H1 (cell line): ENCODE measurements at regions not wholly inside any gene's neighbourhood (a gene's known extent, or its start where the extent isn't known, plus 50 kb on each side); places are given as distances from the start of the nearest gene placed in this dataset.
A peak's percentile ranks its signal among the peaks of the same experiment; 100 is the strongest.

Source experiments
- CTCF ChIA-PET: fragments of 300-600 bp; sonication (Branson Sonifier 250); formaldehyde crosslinking; loops from one replicate; lab custom pipeline; 2021; ENCODE audit not compliant: partially characterized antibody; lab: Charles Lee
- POLR2A ChIA-PET: fragments of 300-600 bp; sonication (Branson Sonifier 250); formaldehyde crosslinking; loops from one replicate; lab custom pipeline; 2021; ENCODE audit warnings: inconsistent platforms; ENCODE audit not compliant: partially characterized antibody; lab: Charles Lee
- DNase-seq, 2 experiments: peaks; one replicate each; pipeline versions ENCODE4 v3.0.0 to v3.0.0-alpha.2; 2010 to 2022; ENCODE audit warnings: low spot score in 2 of 2, low read depth in 1 of 2, mixed read lengths in 1 of 2
- FAIRE-seq: peaks from 2 replicates; lab custom pipeline; 2011; peaks lifted over from hg19 to GRCh38; lab: Jason Lieb, UNC
- H2AFZ ChIP-seq: 2 replicates; pipeline ENCODE4 v1.8.1; 2012; ENCODE audit warnings: low read length, inconsistent platforms
- H2AK5ac ChIP-seq: 2 replicates; pipeline ENCODE4 v1.6.1; 2013; ENCODE audit warnings: low read depth, low read length
- H2BK120ac ChIP-seq: replicated peaks from 2 replicates; pipeline ENCODE3; 2013; ENCODE audit warnings: low read depth, low read length, inconsistent platforms
- H2BK12ac ChIP-seq: 2 replicates; pipeline ENCODE4 v1.6.1; 2013; ENCODE audit warnings: low read depth, low read length
- H2BK15ac ChIP-seq: 2 replicates; pipeline ENCODE4 v1.6.1; 2013; ENCODE audit warnings: low read length
- H2BK20ac ChIP-seq: 2 replicates; pipeline ENCODE4 v1.6.1; 2013; ENCODE audit warnings: low read length
- H2BK5ac ChIP-seq: 2 replicates; pipeline ENCODE4 v1.6.1; 2013; ENCODE audit warnings: low read depth, low read length
- H3K14ac ChIP-seq: 2 replicates; pipeline ENCODE4 v1.6.1; 2013; ENCODE audit warnings: inconsistent platforms; ENCODE audit not compliant: insufficient read length
- H3K18ac ChIP-seq: 2 replicates; pipeline ENCODE4 v1.6.1; 2013; ENCODE audit warnings: low read length; ENCODE audit errors: extremely low read depth
- H3K23ac ChIP-seq: 2 replicates; pipeline ENCODE4 v1.6.1; 2013; ENCODE audit warnings: inconsistent platforms; ENCODE audit not compliant: insufficient read length
- H3K23me2 ChIP-seq: 2 replicates; pipeline ENCODE4 v1.6.1; 2013; ENCODE audit warnings: low read depth, low read length
- H3K27ac ChIP-seq: 2 replicates; pipeline ENCODE4 v1.6.1; 2011; ENCODE audit warnings: low read depth, low read length, inconsistent platforms
- H3K27me3 ChIP-seq, 4 experiments: replicated peaks in 1 of 4; 1 replicate in 1 of 4; 2 replicates in 3 of 4; pipeline versions ENCODE4 v1.6.1 to v1.8.1; 2011 to 2013; ENCODE audit warnings: low read length in 3 of 4, mild to moderate bottlenecking in 3 of 4, inconsistent platforms in 2 of 4, mixed read lengths in 2 of 4, moderate library complexity in 1 of 4; ENCODE audit not compliant: control insufficient read depth in 3 of 4, insufficient read depth in 3 of 4; ENCODE audit errors: extremely low read depth in 1 of 4
- H3K36me3 ChIP-seq, 4 experiments: 2 replicates each; pipeline versions ENCODE4 v1.6.1 to v1.8.1; 2011 to 2013; ENCODE audit warnings: mild to moderate bottlenecking in 4 of 4, low read length in 3 of 4, moderate library complexity in 2 of 4, control low read depth in 1 of 4, inconsistent platforms in 1 of 4; ENCODE audit not compliant: insufficient read depth in 4 of 4, control insufficient read depth in 2 of 4
- H3K4ac ChIP-seq: replicated peaks from 2 replicates; pipeline ENCODE3; 2013; ENCODE audit warnings: low read length, low read depth, mixed read lengths, inconsistent platforms; ENCODE audit not compliant: insufficient read length
- H3K4me1 ChIP-seq, 4 experiments: replicated peaks in 1 of 4; 1 replicate in 1 of 4; 2 replicates in 3 of 4; pipeline versions ENCODE4 v1.6.1 to v1.8.1; 2011 to 2013; ENCODE audit warnings: low read length in 3 of 4, inconsistent platforms in 2 of 4, mixed read lengths in 1 of 4; ENCODE audit not compliant: insufficient read depth in 4 of 4, control insufficient read depth in 3 of 4
- H3K4me2 ChIP-seq, 2 experiments: 2 replicates each; pipeline versions ENCODE4 v1.6.1 to v1.8.1; 2011 to 2013; ENCODE audit warnings: low read depth in 2 of 2, low read length in 2 of 2, control low read depth in 1 of 2, inconsistent platforms in 1 of 2, mild to moderate bottlenecking in 1 of 2; ENCODE audit not compliant: insufficient read depth in 1 of 2
- H3K4me3 ChIP-seq, 4 experiments: fragments of 200-600, 300-600 bp in 1 of 4; sonication (generic), shearing (Covaris generic), sonication (Bioruptor Twin) in 1 of 4; 2 replicates each; pipeline versions ENCODE4 v1.5.1 to v1.8.1; 2011 to 2016; ENCODE audit warnings: low read length in 4 of 4, low read depth in 3 of 4, control low read depth in 2 of 4, inconsistent platforms in 2 of 4, mild to moderate bottlenecking in 2 of 4, mixed read lengths in 1 of 4, moderate library complexity in 1 of 4; ENCODE audit not compliant: insufficient read depth in 2 of 4; ENCODE audit errors: extremely low read depth in 1 of 4
- H3K56ac ChIP-seq: replicated peaks from 2 replicates; pipeline ENCODE3; 2013; ENCODE audit warnings: low read depth, mild to moderate bottlenecking, mixed read lengths, low read length, inconsistent platforms; ENCODE audit not compliant: insufficient read length
- H3K79me1 ChIP-seq: 2 replicates; pipeline ENCODE4 v1.6.1; 2013; ENCODE audit warnings: low read depth, low read length, control low read depth
- H3K79me2 ChIP-seq, 2 experiments: 2 replicates each; pipeline versions ENCODE4 v1.6.1 to v1.8.1; 2012 to 2013; ENCODE audit warnings: low read length in 2 of 2, mild to moderate bottlenecking in 2 of 2, inconsistent platforms in 1 of 2; ENCODE audit not compliant: insufficient read depth in 2 of 2, control insufficient read depth in 1 of 2
- H3K9ac ChIP-seq, 4 experiments: replicated peaks in 1 of 4; 1 replicate in 1 of 4; 2 replicates in 3 of 4; pipeline versions ENCODE4 v1.6.1 to v1.8.1; 2011 to 2013; ENCODE audit warnings: low read depth in 3 of 4, low read length in 3 of 4, control low read depth in 2 of 4, mild to moderate bottlenecking in 2 of 4, moderate library complexity in 2 of 4, inconsistent platforms in 1 of 4; ENCODE audit errors: extremely low read depth in 1 of 4
- H3K9me3 ChIP-seq, 2 experiments: 2 replicates each; pipeline versions ENCODE4 v1.6.1 to v1.8.1; 2012 to 2013; ENCODE audit warnings: mild to moderate bottlenecking in 2 of 2, moderate library complexity in 2 of 2, control low read depth in 1 of 2, inconsistent platforms in 1 of 2, low read depth in 1 of 2, low read length in 1 of 2, mixed read lengths in 1 of 2; ENCODE audit not compliant: insufficient read depth in 2 of 2
- H4K20me1 ChIP-seq, 2 experiments: replicated peaks in 1 of 2; 2 replicates each; pipeline versions ENCODE3 to v1.8.1; 2011 to 2013; ENCODE audit warnings: inconsistent platforms in 2 of 2, low read length in 2 of 2, mild to moderate bottlenecking in 1 of 2; ENCODE audit not compliant: insufficient read depth in 2 of 2, control insufficient read depth in 1 of 2
- H4K5ac ChIP-seq: 2 replicates; pipeline ENCODE4 v1.6.1; 2013; ENCODE audit warnings: low read length, low read depth, mixed read lengths, inconsistent platforms; ENCODE audit not compliant: insufficient read length
- H4K8ac ChIP-seq: 2 replicates; pipeline ENCODE4 v1.8.0; 2013; ENCODE audit warnings: mild to moderate bottlenecking, moderate library complexity, low read length, inconsistent platforms; ENCODE audit not compliant: insufficient read depth; ENCODE audit errors: extremely low read depth
- H4K91ac ChIP-seq: replicated peaks from 2 replicates; pipeline ENCODE3; 2013; ENCODE audit warnings: low read length, mixed read lengths, inconsistent platforms; ENCODE audit not compliant: insufficient read length
- CTCF ChIP-seq, 3 experiments: IDR thresholded peaks; 1 replicate in 2 of 3; 2 replicates in 1 of 3; pipeline versions ENCODE4 v1.5.1 to v1.6.1; 2011; ENCODE audit warnings: low read length in 3 of 3, mild to moderate bottlenecking in 3 of 3, inconsistent platforms in 2 of 3, low read depth in 1 of 3, moderate library complexity in 1 of 3; ENCODE audit not compliant: insufficient read depth in 1 of 3; ENCODE audit errors: control extremely low read depth in 1 of 3
- GABPA ChIP-seq: IDR thresholded peaks from 2 replicates; pipeline ENCODE4 v1.6.1; 2011; ENCODE audit warnings: mild to moderate bottlenecking, low read length, moderate library complexity, borderline replicate concordance; ENCODE audit not compliant: insufficient read depth
- JUND ChIP-seq: IDR thresholded peaks from 2 replicates; pipeline ENCODE4 v1.6.1; 2011; ENCODE audit warnings: mild to moderate bottlenecking, improper control_type of control experiment, low read length
- PHF8 ChIP-seq: fragments of 200-600 bp; sonication (generic); conservative IDR thresholded peaks from 2 replicates; pipeline ENCODE4 v1.7.1; 2012; ENCODE audit warnings: low read depth, mild to moderate bottlenecking, inconsistent platforms, low read length, moderate library complexity
- TCF12 ChIP-seq: IDR thresholded peaks from 2 replicates; pipeline ENCODE4 v1.6.1; 2011; ENCODE audit warnings: low read depth, mild to moderate bottlenecking, low read length
- WGBS, 2 experiments: shearing (Covaris generic) in 1 of 2; methylation state at CpG; one replicate each; pipeline versions ENCODE4 v1.1.6 to v1.1.7; 2013 to 2015; ENCODE audit warnings: low lambda C conversion rate in 2 of 2, mixed read lengths in 2 of 2, inconsistent platforms in 1 of 2, low coverage in 1 of 2, missing lambda C conversion rate in 1 of 2; ENCODE audit not compliant: insufficient replicate concordance in 2 of 2, insufficient coverage in 1 of 2, insufficient read length in 1 of 2; ENCODE audit errors: extremely low coverage in 1 of 2, missing lambda C conversion rate in 1 of 2; 5-methylcytosine and 5-hydroxymethylcytosine counted together

- Histone ChIP-seq H3K4me1 (no peaks in the 10 kb centered on the region), H3K9ac (no peak overlapping the region), H3K9me3 (no peaks in the 10 kb centered on the region), H3K56ac (no peak overlapping the region), H4K91ac (no peak overlapping the region), H4K20me1 (no peaks in the 10 kb centered on the region), H2BK15ac (no peak overlapping the region), H2AK5ac (no peak overlapping the region), H3K79me1 (no peaks in the 10 kb centered on the region), H3K14ac (no peak overlapping the region), H4K8ac (no peak overlapping the region), H2BK12ac (no peak overlapping the region), H3K27me3 (no peaks in the 10 kb centered on the region), H3K23me2 (no peaks in the 10 kb centered on the region), H4K5ac (no peak overlapping the region), H3K4me3 (no peak overlapping the region), H3K4me2 (no peak overlapping the region), H3K18ac (no peak overlapping the region), H3K23ac (no peak overlapping the region), H3K36me3 (no peaks in the 10 kb centered on the region), H3K27ac (no peak overlapping the region), H2BK5ac (no peak overlapping the region), H2AFZ (peak overlapping the region; percentile 35; the same call in 1 of the 2 replicates), H2BK120ac (no peak overlapping the region), H3K4ac (no peak overlapping the region), H2BK20ac (no peak overlapping the region), H3K79me2 (no peaks in the 10 kb centered on the region)
- CTCF ChIA-PET, result no interaction called here
- TF ChIP-seq CTCF (IDR thresholded peaks at IDR 0.05; ENCODE audit: control extremely low read depth in 1 of 3, insufficient read depth in 1 of 3, low read depth in 1 of 3, low read length in 3 of 3) (no peak), PHF8 (no peak), JUND (no peak), TCF12 (no peak), GABPA (no peak)
- FAIRE-seq, result no peak
- WGBS, 2 experiments, result 82% methylated on average over 1 of the region's 1 CpG; no CpG with 5 or more reads in 1 of the 2 experiments
- no peak for DNase-seq
- POLR2A ChIA-PET, result no interaction called here
Observed at GRCh38 chr13:80751854-80752253, 410.9 kb upstream of the SPRY2 start.
